Hepatocyte (in vitro differentiated cells): ENCODE measurements at regions not wholly inside any gene's neighbourhood (a gene's known extent, or its start where the extent isn't known, plus 50 kb on each side); places are given as distances from the start of the nearest gene placed in this dataset.

Source experiments
- EZH2 ChIP-seq: fragments of 200-600 bp; sonication (generic); IDR thresholded peaks from 2 replicates; pipeline ENCODE4 v1.6.1; 2016; ENCODE audit warnings: antibody characterized with exemption, mild to moderate bottlenecking, borderline replicate concordance
- EZH2phosphoT487 ChIP-seq: fragments of 200-600 bp; sonication (generic); IDR thresholded peaks from one replicate; pipeline ENCODE4 v1.6.1; 2018; ENCODE audit warnings: antibody characterized with exemption, mild to moderate bottlenecking, low read depth, moderate library complexity; ENCODE audit not compliant: unreplicated experiment, severe bottlenecking
- TF ChIP-seq, protein P1 (sequence below): fragments of 200-600 bp; sonication (generic); IDR thresholded peaks from 2 replicates; pipeline ENCODE4 v1.5.1; 2016; ENCODE audit warnings: antibody characterized with exemption, mild to moderate bottlenecking; ENCODE audit not compliant: poor library complexity

DNA sequence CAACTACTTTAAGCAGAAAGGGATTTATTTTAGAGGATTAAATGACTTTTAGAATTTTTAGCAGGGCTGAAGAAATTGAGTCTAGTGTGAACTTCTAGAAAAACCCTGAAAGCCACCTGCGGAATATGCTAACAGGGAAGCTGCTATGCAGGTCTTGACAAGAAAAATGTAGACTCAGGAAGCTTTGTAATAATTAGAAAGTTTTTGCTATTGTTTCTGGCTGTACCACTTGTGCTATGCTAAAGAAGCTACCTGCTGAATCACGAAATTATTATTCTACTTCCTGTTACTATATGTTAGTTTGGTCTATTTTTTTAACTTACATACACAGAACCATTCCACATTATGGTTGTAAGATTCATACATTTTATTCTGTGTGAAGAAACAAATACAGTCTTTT, 74.0 kb upstream of the CHSY3 start:
- TF ChIP-seq, protein P1, sequence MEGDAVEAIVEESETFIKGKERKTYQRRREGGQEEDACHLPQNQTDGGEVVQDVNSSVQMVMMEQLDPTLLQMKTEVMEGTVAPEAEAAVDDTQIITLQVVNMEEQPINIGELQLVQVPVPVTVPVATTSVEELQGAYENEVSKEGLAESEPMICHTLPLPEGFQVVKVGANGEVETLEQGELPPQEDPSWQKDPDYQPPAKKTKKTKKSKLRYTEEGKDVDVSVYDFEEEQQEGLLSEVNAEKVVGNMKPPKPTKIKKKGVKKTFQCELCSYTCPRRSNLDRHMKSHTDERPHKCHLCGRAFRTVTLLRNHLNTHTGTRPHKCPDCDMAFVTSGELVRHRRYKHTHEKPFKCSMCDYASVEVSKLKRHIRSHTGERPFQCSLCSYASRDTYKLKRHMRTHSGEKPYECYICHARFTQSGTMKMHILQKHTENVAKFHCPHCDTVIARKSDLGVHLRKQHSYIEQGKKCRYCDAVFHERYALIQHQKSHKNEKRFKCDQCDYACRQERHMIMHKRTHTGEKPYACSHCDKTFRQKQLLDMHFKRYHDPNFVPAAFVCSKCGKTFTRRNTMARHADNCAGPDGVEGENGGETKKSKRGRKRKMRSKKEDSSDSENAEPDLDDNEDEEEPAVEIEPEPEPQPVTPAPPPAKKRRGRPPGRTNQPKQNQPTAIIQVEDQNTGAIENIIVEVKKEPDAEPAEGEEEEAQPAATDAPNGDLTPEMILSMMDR = no peak
- no peak for TF ChIP-seq EZH2
- TF ChIP-seq EZH2phosphoT487 = no peak
